Panc1 (cell line): ENCODE measurements at regions not wholly inside any gene's neighbourhood (a gene's known extent, or its start where the extent isn't known, plus 50 kb on each side); places are given as distances from the start of the nearest gene placed in this dataset.

ENCODE experiments used
- POLR2AphosphoS5 ChIP-seq: IDR thresholded peaks from 2 replicates; pipeline ENCODE4 v1.6.1; 2012; ENCODE audit warnings: mild to moderate bottlenecking, low read depth, low read length, moderate library complexity
- TCF7L2 ChIP-seq: IDR thresholded peaks from 2 replicates; pipeline ENCODE4 v1.6.1; 2011; ENCODE audit warnings: mild to moderate bottlenecking, low read depth, low read length, inconsistent platforms
- TF ChIP-seq, protein P1 (sequence below): fragments of 450-650 bp; IDR thresholded peaks from 2 replicates; pipeline ENCODE4 v1.5.1; 2017; ENCODE audit warnings: mild to moderate bottlenecking
- TF ChIP-seq, protein P2 (sequence below), 2 experiments: IDR thresholded peaks; 2 replicates each; pipeline ENCODE4 v1.6.1; 2011 to 2012; ENCODE audit warnings: low read depth in 2 of 2, control low read depth in 1 of 2, low read length in 1 of 2, mild to moderate bottlenecking in 1 of 2, moderate library complexity in 1 of 2; ENCODE audit not compliant: insufficient read depth in 1 of 2

DNA sequence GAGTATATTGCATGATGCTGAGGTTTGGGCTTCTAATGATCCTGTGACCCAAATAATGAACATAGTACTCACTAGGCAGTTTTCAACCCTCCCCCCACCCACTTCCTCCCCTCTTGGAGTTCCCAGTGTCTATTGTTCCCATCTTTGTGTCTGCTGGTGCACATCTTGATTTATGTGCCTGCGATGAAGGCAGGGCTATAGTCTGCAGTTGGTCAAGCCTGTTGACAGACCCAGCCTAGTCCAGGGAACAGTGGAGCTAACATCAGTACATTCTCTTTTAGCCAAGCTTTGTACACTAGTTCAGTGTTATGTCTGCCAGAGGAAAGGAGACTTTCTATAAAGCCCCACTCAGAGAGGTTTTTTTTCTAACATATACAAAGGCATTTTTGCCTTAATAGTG is 287.6 kb downstream of the CPS1 start:
- TF ChIP-seq, protein P1, sequence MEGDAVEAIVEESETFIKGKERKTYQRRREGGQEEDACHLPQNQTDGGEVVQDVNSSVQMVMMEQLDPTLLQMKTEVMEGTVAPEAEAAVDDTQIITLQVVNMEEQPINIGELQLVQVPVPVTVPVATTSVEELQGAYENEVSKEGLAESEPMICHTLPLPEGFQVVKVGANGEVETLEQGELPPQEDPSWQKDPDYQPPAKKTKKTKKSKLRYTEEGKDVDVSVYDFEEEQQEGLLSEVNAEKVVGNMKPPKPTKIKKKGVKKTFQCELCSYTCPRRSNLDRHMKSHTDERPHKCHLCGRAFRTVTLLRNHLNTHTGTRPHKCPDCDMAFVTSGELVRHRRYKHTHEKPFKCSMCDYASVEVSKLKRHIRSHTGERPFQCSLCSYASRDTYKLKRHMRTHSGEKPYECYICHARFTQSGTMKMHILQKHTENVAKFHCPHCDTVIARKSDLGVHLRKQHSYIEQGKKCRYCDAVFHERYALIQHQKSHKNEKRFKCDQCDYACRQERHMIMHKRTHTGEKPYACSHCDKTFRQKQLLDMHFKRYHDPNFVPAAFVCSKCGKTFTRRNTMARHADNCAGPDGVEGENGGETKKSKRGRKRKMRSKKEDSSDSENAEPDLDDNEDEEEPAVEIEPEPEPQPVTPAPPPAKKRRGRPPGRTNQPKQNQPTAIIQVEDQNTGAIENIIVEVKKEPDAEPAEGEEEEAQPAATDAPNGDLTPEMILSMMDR: no peak
- TF ChIP-seq TCF7L2 (no peak), POLR2AphosphoS5 (no peak)
- TF ChIP-seq, protein P2, sequence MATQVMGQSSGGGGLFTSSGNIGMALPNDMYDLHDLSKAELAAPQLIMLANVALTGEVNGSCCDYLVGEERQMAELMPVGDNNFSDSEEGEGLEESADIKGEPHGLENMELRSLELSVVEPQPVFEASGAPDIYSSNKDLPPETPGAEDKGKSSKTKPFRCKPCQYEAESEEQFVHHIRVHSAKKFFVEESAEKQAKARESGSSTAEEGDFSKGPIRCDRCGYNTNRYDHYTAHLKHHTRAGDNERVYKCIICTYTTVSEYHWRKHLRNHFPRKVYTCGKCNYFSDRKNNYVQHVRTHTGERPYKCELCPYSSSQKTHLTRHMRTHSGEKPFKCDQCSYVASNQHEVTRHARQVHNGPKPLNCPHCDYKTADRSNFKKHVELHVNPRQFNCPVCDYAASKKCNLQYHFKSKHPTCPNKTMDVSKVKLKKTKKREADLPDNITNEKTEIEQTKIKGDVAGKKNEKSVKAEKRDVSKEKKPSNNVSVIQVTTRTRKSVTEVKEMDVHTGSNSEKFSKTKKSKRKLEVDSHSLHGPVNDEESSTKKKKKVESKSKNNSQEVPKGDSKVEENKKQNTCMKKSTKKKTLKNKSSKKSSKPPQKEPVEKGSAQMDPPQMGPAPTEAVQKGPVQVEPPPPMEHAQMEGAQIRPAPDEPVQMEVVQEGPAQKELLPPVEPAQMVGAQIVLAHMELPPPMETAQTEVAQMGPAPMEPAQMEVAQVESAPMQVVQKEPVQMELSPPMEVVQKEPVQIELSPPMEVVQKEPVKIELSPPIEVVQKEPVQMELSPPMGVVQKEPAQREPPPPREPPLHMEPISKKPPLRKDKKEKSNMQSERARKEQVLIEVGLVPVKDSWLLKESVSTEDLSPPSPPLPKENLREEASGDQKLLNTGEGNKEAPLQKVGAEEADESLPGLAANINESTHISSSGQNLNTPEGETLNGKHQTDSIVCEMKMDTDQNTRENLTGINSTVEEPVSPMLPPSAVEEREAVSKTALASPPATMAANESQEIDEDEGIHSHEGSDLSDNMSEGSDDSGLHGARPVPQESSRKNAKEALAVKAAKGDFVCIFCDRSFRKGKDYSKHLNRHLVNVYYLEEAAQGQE (IDR thresholded peaks at IDR 0.05; ENCODE audit: insufficient read depth in 1 of 2, low read depth in 2 of 2, low read length in 1 of 2): no peak
